ENCODE measurements at regions not wholly inside any gene's neighbourhood (a gene's known extent, or its start where the extent isn't known, plus 50 kb on each side); places are given as distances from the start of the nearest gene placed in this dataset.
"Not testable (repeated sequence)": the region's sequence is repeated elsewhere in the genome, so short reads cannot be mapped to it uniquely, and the experiment has no call there.

DNA sequence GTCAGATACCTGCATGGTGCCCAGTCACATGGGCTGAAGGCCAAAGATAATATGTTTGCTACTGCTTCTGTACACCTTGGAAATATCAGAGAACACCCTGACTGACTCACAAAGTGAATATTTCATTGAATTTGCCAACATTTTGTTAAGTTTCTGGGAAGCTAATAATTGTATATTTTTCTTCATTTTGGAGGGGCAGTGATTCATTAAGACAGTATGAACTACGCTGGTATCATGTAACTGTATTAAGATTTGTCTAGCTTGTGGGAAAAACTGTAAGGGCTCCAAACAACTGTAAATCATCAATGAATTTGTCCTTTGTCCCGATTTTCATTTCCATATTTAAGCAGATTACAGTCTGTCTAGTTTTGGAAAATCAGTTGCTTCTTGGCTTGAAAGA lies 102.3 kb upstream of the CCN2 start:
- DNase-seq (ENCODE audit: low read depth), result no peak

DNA sequence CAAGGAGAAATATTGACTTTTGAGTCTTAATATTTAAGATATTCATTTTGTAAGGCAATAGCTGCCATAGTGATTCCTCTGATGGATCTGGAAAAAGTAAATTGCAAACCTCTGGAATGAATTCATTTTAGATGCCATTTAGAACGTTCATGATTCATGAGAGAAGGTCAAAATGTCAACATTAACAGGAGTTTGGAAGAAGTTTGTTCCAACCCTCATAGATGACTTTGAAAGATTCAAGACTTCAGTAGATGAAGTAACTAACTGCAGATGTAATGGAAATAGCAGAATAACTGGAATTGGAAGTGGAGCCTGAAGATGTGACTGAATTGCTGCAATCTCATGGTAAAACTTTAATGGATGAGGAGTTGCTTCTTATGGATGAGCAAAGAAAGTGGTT lies 100.9 kb upstream of the CCN2 start:
- DNase-seq (ENCODE audit: low read depth), result no peak

DNA sequence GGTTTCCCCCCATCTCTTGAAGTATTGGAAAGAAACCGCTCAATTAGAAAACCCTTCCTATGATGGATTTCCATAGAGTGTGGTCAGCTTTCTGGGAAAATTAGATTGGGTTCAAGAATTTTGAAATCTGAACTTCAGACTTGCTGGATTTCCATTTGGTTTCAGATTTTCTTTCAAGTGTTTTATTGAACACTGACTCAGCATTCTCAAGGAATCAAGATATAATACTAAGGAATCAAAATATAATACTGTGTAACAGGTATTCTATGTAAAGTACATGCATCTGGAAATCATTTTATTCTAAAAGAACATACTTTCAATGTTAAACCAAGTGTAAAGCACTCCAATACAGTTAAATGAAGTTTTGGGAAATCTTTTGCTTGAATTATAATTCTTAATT lies 94.7 kb upstream of the CCN2 start:
- DNase-seq (ENCODE audit: low read depth), result no peak

GRCh38 chr6:132043148-132043547 lies 92.0 kb upstream of the CCN2 start:
- no peak for DNase-seq (ENCODE audit: low read depth)

DNA sequence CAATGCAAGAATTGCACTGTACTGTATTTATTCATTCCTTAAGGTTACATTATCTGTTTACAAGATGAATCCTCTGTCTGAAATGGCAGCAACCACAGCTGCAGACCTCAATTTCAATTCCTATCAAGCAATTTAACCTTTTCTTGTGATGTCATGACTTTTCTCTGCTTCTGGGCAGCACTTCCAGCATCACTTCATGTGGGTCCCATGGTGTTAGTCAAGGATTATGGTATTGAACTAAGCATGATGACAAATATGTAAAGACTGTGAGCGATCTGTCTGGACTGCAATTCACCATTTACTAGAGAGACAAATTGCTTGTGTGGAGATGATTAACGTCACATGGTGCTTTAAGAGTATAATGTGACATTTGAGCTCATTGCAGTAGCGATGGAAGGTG lies 90.5 kb upstream of the CCN2 start:
- no peak for DNase-seq (ENCODE audit: low read depth)

- no peak for DNase-seq (ENCODE audit: low read depth)
Observed at GRCh38 chr6:132028029-132028428, 76.9 kb upstream of the CCN2 start.

DNA sequence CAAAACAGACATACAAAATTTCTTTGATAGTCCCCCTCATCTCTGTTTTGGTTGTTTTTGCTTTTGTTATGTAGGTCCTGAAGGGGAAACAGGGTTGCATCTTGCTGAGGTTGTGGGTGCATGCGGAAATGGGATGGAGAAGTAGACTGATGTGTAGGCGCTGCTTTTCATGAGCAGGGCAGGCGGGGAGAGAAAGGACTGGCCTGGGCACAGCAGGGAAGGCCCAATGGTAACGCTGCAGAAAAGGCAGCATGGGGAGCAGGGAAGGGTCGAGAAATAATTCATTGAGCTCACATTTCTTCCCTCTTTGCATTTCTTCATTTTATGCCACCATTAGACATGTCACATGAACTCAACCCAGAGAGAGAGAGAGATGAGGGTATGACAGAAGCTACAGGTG lies 74.3 kb upstream of the CCN2 start:
- no peak for DNase-seq (ENCODE audit: low read depth)

GRCh38 chr6:132023490-132023889 lies 72.3 kb upstream of the CCN2 start:
- DNase-seq (ENCODE audit: low read depth), result no peak

GRCh38 chr6:132021552-132022375 lies 70.6 kb upstream of the CCN2 start:
- DNase-seq (ENCODE audit: low read depth), result peak; percentile 4

- DNase-seq (ENCODE audit: low read depth), result not testable (repeated sequence)
Observed at GRCh38 chr6:132020918-132021317, 69.7 kb upstream of the CCN2 start.

DNA sequence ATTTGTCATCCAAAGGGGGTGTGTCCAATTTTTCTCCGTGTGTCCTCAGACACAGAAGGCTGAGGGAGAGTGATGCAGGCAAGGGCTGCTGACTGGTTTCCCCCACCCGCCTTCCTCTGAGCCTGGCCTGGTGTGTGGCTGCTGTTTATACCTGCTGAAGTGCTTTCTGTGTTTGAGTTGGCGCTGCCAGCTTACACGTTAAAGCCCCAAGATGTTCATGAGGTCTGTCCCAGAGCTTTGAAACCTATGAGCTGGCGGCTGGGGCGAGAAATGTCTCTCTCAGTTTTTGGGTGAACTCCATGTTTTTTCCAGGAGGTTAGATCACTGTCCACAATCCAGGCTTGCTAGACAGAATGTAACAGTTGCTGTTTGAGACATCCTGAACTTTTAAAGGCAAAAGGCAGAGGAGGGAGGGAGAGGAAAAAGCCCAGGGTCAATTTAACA lies 69.0 kb upstream of the CCN2 start:
- DNase-seq (ENCODE audit: low read depth), result no peak

DNA sequence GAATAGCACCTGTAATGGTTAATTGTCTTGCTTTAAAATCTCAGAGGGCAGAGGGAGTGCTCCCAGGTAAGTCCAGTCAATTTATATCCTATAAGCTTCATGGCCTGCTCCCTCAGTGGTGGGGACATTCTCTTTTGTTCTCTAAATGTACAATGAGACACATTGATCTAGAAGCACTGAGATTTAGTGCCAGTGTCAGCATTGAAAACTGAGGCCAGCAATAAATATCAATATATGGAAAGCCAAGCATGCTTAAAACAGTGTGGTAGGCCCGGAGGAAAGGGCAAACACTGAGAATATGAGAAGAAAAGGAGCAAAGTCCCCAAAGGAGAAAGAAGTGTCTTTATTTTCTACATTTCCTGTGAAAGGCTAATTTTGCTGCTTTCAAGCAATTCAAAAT lies 68.4 kb upstream of the CCN2 start:
- no peak for DNase-seq (ENCODE audit: low read depth)

DNA sequence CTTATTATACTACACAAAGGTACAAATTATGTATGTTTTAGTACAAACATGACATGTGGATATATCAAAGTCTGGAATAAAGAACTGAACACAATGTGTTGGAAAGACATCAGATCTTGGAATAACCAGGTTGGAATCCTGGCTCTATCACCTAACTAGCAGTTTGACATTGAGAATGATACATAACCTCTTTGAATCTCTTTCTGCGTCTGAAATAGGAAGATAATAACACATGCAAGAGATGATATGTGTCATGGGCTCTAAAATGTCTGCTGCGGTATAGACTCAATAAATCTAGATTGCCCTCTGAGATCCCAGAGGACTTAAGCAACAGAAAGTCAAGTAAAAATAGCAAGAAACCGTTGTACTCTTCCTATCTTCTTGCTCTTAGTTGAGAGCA lies 66.8 kb upstream of the CCN2 start:
- DNase-seq (ENCODE audit: low read depth), result no peak

- DNase-seq (ENCODE audit: low read depth), result no peak
Observed at GRCh38 chr6:132016396-132016795, 65.2 kb upstream of the CCN2 start.

DNA sequence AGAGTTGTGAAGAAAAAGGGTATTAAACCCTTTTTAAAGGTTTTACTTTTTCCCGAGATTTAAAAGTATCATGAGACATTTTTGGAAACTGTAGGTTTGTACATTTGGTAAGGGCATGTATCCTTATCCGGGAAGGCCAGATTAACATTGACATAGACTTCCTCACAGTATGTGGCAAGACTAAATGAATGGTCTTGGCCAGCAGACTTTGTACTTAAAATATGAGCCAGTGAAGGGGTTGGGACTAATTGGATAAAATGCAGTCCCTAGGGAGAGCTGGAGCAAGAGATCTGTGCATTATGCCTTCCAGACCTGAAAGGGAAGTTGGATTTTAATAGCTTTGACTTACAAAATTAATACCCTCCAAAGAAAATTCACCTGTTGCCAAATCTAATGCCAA lies 60.4 kb upstream of the CCN2 start:
- DNase-seq (ENCODE audit: low read depth), result no peak

- DNase-seq (ENCODE audit: low read depth), result no peak
Observed at GRCh38 chr6:132009175-132009574, 58.0 kb upstream of the CCN2 start.

- DNase-seq (ENCODE audit: low read depth), result no peak
Observed at GRCh38 chr6:132007474-132008190, 56.5 kb upstream of the CCN2 start.

DNA sequence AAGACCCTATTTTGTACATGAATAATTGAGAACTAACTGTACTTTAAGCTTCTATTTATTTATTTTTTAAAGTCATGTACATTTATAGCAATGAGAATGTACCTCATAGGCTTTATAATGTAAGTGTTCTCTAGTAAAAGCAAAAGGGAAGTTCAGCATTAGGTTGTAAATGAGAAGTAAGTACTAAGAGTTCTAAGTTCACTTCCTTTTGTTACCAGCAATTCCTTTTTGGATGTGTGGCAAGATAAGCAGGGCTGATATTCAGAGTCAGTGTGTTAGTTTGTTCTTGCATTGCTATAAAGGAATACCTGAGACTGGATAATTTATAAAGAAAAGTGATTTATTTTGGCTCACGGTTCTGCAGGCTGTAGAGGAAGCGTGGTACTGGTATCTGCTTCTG lies 54.0 kb upstream of the CCN2 start:
- DNase-seq (ENCODE audit: low read depth), result no peak

GRCh38 chr6:132004668-132005067 lies 53.5 kb upstream of the CCN2 start:
- DNase-seq (ENCODE audit: low read depth), result no peak

DNA sequence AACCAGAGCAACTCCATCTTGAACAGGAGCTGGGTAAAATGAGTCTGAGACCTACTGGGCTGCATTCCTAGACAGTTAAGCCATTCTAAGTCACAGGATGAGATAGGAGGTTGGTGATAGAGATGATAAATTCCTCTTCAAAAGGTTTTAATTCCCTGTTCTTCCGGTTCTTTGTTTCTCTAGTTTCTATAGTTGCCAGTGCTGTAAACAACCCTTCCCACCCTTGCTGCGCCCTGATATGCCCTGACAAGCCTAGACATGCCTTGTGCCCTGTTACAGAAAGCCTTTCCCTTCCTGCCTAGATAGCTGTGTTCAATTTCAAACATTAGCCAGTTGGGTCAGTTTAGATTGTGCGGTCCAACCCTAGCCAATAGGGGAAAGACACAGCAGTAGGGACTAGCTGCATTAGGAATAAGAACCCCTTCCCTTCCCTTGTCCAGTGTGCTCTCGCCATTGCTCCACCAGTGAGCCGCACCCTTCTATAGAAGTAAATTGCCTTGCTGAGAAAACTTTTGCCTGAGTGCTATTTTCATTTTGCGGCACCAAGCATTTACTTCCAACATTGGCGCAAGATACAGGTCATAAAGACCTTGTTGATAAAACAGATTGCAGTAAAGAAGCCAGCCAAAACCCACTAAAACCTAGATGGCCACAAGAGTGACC lies 52.5 kb upstream of the CCN2 start:
- no peak for DNase-seq (ENCODE audit: low read depth)

Measured in renal cortical epithelial cell (primary cell).